Tibial nerve (tissue), 4 donors: ENCODE measurements at regions not wholly inside any gene's neighbourhood (a gene's known extent, or its start where the extent isn't known, plus 50 kb on each side); places are given as distances from the start of the nearest gene placed in this dataset.

Experiments
- DNase-seq, 2 donors: peaks; one replicate each; pipeline ENCODE4 v3.0.0-alpha.2; 2019; ENCODE audit warnings: low spot score in 2 of 2
- H3K27ac ChIP-seq, 4 donors: fragments of 200-600 bp; sonication (generic) in 3 of 4; one replicate each; pipeline ENCODE4 v1.5.1; 2017 to 2019; ENCODE audit warnings: mild to moderate bottlenecking in 1 of 4
- H3K27me3 ChIP-seq, 2 donors: fragments of 200-600 bp; sonication (generic) in 1 of 2; one replicate each; pipeline versions ENCODE4 v1.5.1 to v1.6.0; 2017 to 2019
- H3K36me3 ChIP-seq, 3 donors: fragments of 200-600 bp; sonication (generic); one replicate each; pipeline ENCODE4 v1.5.1; 2018 to 2019
- H3K4me1 ChIP-seq, 4 donors: fragments of 200-600 bp; sonication (generic) in 3 of 4; one replicate each; pipeline ENCODE4 v1.5.1; 2017 to 2019
- H3K4me3 ChIP-seq, 4 donors: fragments of 200-600 bp; sonication (generic) in 3 of 4; one replicate each; pipeline ENCODE4 v1.5.1; 2017 to 2019; ENCODE audit warnings: mild to moderate bottlenecking in 1 of 4, moderate library complexity in 1 of 4
- H3K9me3 ChIP-seq, 4 donors: fragments of 200-600 bp; sonication (generic) in 3 of 4; one replicate each; pipeline ENCODE4 v1.5.1; 2017 to 2019
- CTCF ChIP-seq, 5 experiments: fragments of 200-600 bp in 3 of 5; fragments of 450-650 bp in 2 of 5; sonication (generic) in 3 of 5; IDR thresholded peaks; one replicate each; pipeline ENCODE4 v1.5.1; 2016 to 2019; ENCODE audit warnings: antibody characterized with exemption in 5 of 5, mild to moderate bottlenecking in 3 of 5, moderate library complexity in 2 of 5
- EP300 ChIP-seq, 2 donors: sonication (generic); formaldehyde crosslinking; IDR thresholded peaks; one replicate each; pipeline ENCODE4 v1.6.1; 2017; ENCODE audit warnings: antibody characterized with exemption in 2 of 2, mild to moderate bottlenecking in 1 of 2
- POLR2A ChIP-seq, 2 donors: fragments of 450-650 bp; IDR thresholded peaks; one replicate each; pipeline ENCODE4 v1.6.1; 2017; ENCODE audit warnings: antibody characterized with exemption in 2 of 2, mild to moderate bottlenecking in 2 of 2, moderate library complexity in 2 of 2
- WGBS, 2 donors: methylation state at CpG; one replicate each; pipeline ENCODE4 v1.1.5; 2018; 5-methylcytosine and 5-hydroxymethylcytosine counted together

DNA sequence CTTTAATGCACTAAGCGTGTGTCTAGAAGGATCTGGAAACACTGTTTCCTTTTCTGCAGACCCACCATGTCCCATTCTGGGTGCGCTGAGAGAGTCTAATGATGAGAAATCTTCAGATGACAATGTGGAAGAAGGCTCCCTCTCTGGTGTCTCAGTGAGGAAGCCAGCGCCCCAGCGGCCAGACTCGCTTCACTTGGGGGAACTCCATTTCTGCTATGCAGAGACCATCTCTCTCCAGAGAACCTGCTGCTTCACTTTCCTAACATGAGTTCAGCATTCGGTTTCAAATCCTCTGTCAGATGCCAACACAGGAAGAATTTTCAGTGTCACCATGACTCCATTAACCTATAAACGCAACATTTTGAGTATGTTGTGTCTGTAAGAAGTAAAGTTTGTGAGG lies 121.8 kb downstream of the SYF2 start:
- Histone ChIP-seq H3K27me3 (peaks cover 0 to 5% of the 10 kb centered on the region in 2 donors), H3K4me3 (no peak overlapping the region), H3K27ac (no peak overlapping the region), H3K9me3 (peaks cover 0 to 11% (median 2%) of the 10 kb centered on the region in 4 donors), H3K36me3 (no peaks in the 10 kb centered on the region), H3K4me1 (no peaks in the 10 kb centered on the region)
- 89 to 93% methylated on average over 7 of the region's 7 CpGs for WGBS, 2 donors
- TF ChIP-seq CTCF (IDR thresholded peaks at IDR 0.05) = no peak
- no peak for TF ChIP-seq EP300 (IDR thresholded peaks at IDR 0.05)
- no peak for TF ChIP-seq POLR2A (IDR thresholded peaks at IDR 0.05)
- DNase-seq = no peak

DNA sequence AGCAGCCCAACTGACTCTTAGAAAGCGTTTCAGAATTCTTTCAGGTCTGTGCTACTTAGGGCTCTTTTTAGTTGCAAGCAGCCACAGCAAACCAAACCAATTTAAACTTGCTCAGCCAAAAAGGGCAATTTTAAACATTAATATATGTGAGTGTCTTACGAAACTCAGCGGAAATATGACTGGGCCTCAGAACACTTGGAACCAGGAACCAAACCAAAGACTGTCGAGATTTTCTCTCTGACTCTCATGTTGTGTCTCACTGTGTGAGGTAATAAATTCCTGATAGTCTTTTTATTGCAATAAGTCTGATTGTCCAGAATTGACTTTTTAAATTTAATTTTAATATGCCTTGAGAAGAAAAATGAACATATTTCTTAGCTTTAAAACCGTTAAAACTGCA lies 122.3 kb downstream of the SYF2 start:
- TF ChIP-seq CTCF (IDR thresholded peaks at IDR 0.05) (no peak), EP300 (IDR thresholded peaks at IDR 0.05) (no peak), POLR2A (IDR thresholded peaks at IDR 0.05) (no peak)
- 89 to 90% methylated on average over 5 of the region's 5 CpGs for WGBS, 2 donors
- Histone ChIP-seq H3K27me3 (peaks cover 0 to 5% of the 10 kb centered on the region in 2 donors), H3K9me3 (peaks cover 0 to 11% (median 2%) of the 10 kb centered on the region in 4 donors), H3K27ac (no peak overlapping the region), H3K4me1 (no peaks in the 10 kb centered on the region), H3K36me3 (no peaks in the 10 kb centered on the region), H3K4me3 (no peak overlapping the region)
- no peak for DNase-seq

DNA sequence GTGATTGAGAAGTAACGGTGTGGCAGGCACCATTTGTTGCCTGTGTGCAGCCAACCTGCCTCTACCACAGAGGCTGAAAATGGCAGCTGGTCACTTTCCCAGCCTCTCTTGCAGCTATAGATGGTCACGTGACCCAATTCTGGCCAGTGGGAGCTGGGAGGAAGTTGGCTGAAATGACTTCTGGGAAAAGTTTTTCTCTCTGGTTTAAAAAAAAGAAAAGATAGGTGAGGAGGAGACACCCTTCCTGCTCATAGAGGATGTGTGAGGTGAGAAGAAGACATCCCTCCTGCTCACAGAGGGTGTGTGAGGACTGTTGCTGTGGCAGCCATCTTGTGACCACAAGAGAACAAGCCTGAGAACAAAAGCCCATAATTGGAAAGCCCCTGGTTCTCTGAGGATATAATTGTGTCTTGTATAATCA lies 122.8 kb downstream of the SYF2 start:
- no peak for DNase-seq
- no peaks in the 10 kb centered on the region for H3K4me1 ChIP-seq
- no peak overlapping the region for H3K4me3 ChIP-seq
- peaks cover 0 to 5% of the 10 kb centered on the region in 2 donors for H3K27me3 ChIP-seq
- H3K9me3 ChIP-seq = peaks cover 0 to 11% (median 2%) of the 10 kb centered on the region in 4 donors
- no peaks in the 10 kb centered on the region for H3K36me3 ChIP-seq
- TF ChIP-seq POLR2A (IDR thresholded peaks at IDR 0.05) (no peak), CTCF (IDR thresholded peaks at IDR 0.05) (no peak), EP300 (IDR thresholded peaks at IDR 0.05) (no peak)
- WGBS, 2 donors = 89 to 94% methylated on average over 2 of the region's 2 CpGs
- no peak overlapping the region for H3K27ac ChIP-seq

DNA sequence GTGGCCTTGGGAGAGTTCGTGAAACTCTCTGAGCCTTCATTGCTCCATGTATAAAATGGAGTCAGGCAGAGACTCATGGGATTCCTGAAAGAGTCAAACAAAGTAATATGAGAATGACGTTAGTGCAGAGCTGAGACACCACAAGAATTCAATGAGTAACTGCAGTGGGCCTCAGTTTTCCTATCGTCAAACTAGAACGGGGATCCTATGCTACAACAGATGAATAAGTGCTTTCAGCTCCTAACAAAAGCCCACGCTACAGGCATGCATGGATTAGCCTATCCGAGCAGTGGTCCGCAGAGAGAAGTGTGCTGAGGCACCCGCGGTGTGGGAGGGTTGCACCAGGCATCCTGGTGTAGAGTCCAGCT lies 124.7 kb downstream of the SYF2 start:
- WGBS, 2 donors = 43 to 60% methylated on average over 9 of the region's 9 CpGs
- DNase-seq = no peak
- H3K9me3 ChIP-seq = peaks cover 0 to 11% (median 2%) of the 10 kb centered on the region in 4 donors

More for the DNA sequence above, 124.7 kb downstream of the SYF2 start:
- Histone ChIP-seq H3K27me3 (peaks cover 0 to 11% of the 10 kb centered on the region in 2 donors), H3K4me3 (no peak overlapping the region), H3K27ac (no peak overlapping the region), H3K4me1 (no peaks in the 10 kb centered on the region), H3K36me3 (no peaks in the 10 kb centered on the region)
- TF ChIP-seq EP300 (IDR thresholded peaks at IDR 0.05) = no peak
- TF ChIP-seq POLR2A (IDR thresholded peaks at IDR 0.05) = no peak
- no peak for TF ChIP-seq CTCF (IDR thresholded peaks at IDR 0.05)
